ENCODE measurements at regions not wholly inside any gene's neighbourhood (a gene's known extent, or its start where the extent isn't known, plus 50 kb on each side); places are given as distances from the start of the nearest gene placed in this dataset.
"Not testable (repeated sequence)": the region's sequence is repeated elsewhere in the genome, so short reads cannot be mapped to it uniquely, and the experiment has no call there.

GRCh38 chr10:121138112-121138860 is 287.1 kb downstream of the WDR11 start:
- no peak for DNase-seq

- DNase-seq, result no peak
Measured at GRCh38 chr10:121138918-121139317, 287.8 kb downstream of the WDR11 start.

- DNase-seq, result not testable (repeated sequence)
Measured at GRCh38 chr10:121145802-121146395, 294.7 kb downstream of the WDR11 start.

- no peak for DNase-seq
Measured at GRCh38 chr10:121148921-121149320, 297.8 kb downstream of the WDR11 start.

- no peak for DNase-seq
Measured at GRCh38 chr10:121152033-121152432, 300.9 kb downstream of the WDR11 start.

- DNase-seq, result no peak
Measured at GRCh38 chr10:121152935-121153334, 301.8 kb downstream of the WDR11 start.

- DNase-seq, result no peak
Measured at GRCh38 chr10:121154310-121154709, 303.1 kb downstream of the WDR11 start.

- DNase-seq, result peak; percentile 62
Measured at GRCh38 chr10:121154846-121155245, 303.7 kb downstream of the WDR11 start.

- no peak for DNase-seq
Measured at GRCh38 chr10:121155742-121156474, 304.7 kb downstream of the WDR11 start.

- DNase-seq, result no peak
Measured at GRCh38 chr10:121157998-121158397, 306.8 kb downstream of the WDR11 start.

- DNase-seq, result no peak
Measured at GRCh38 chr10:121158988-121159579, 307.9 kb downstream of the WDR11 start.

- no peak for DNase-seq
Measured at GRCh38 chr10:121159670-121160069, 308.5 kb downstream of the WDR11 start.

GRCh38 chr10:121165276-121165675 is 314.1 kb downstream of the WDR11 start:
- no peak for DNase-seq

GRCh38 chr10:121167534-121168243 is 316.5 kb downstream of the WDR11 start:
- no peak for DNase-seq

GRCh38 chr10:121168545-121169216 is 317.5 kb downstream of the WDR11 start:
- DNase-seq, result no peak

GRCh38 chr10:121169406-121169805 is 318.2 kb downstream of the WDR11 start:
- no peak for DNase-seq

- DNase-seq, result no peak
Measured at GRCh38 chr10:121171825-121172787, 320.9 kb downstream of the WDR11 start.

GRCh38 chr10:121179006-121179405 is 327.8 kb downstream of the WDR11 start:
- no peak for DNase-seq

- no peak for DNase-seq
Measured at GRCh38 chr10:121182219-121182618, 331.1 kb downstream of the WDR11 start.

- DNase-seq, result no peak
Measured at GRCh38 chr10:121183236-121183635, 332.1 kb downstream of the WDR11 start.

GRCh38 chr10:121183707-121184106 is 332.5 kb downstream of the WDR11 start:
- DNase-seq, result no peak

Measured in retina (tissue), 1 donor.